Chondrocyte (in vitro differentiated cells): ENCODE measurements at regions not wholly inside any gene's neighbourhood (a gene's known extent, or its start where the extent isn't known, plus 50 kb on each side); places are given as distances from the start of the nearest gene placed in this dataset.
A peak's percentile ranks its signal among the peaks of the same experiment; 100 is the strongest.

Source experiments
- DNase-seq: peaks from one replicate; pipeline ENCODE4 v3.0.0; 2021; ENCODE audit warnings: mixed read lengths, low spot score
- H3K27ac Mint-ChIP-seq: one replicate; pipeline ENCODE4 v1.8.0; 2021; ENCODE audit warnings: mild to moderate bottlenecking, moderate library complexity, mixed read lengths; ENCODE audit not compliant: unreplicated experiment
- H3K27me3 Mint-ChIP-seq: 2 replicates; pipeline ENCODE4 v1.8.0; 2021; ENCODE audit warnings: low read depth, mixed read lengths
- H3K36me3 Mint-ChIP-seq: 2 replicates; pipeline ENCODE4 v1.8.0; 2021; ENCODE audit warnings: low read depth, mixed read lengths
- H3K4me1 Mint-ChIP-seq: 2 replicates; pipeline ENCODE4 v1.8.0; 2021; ENCODE audit warnings: low read depth, mild to moderate bottlenecking, mixed read lengths
- H3K4me3 Mint-ChIP-seq: one replicate; pipeline ENCODE4 v1.8.0; 2021; ENCODE audit warnings: mild to moderate bottlenecking, moderate library complexity, mixed read lengths; ENCODE audit not compliant: unreplicated experiment
- H3K9me3 Mint-ChIP-seq: 2 replicates; pipeline ENCODE4 v1.8.0; 2021; ENCODE audit warnings: low read depth, mixed read lengths
- CTCF ChIP-seq: fragments of 200-600 bp; sonication (generic); IDR thresholded peaks from 2 replicates; pipeline ENCODE4 v1.5.0; 2021; ENCODE audit warnings: antibody characterized with exemption, mild to moderate bottlenecking, moderate library complexity

GRCh38 chr9:16033921-16034691 is 481.3 kb downstream of the CCDC171 start:
- H3K4me1 Mint-ChIP-seq: peaks cover 57% of the 10 kb centered on the region
- DNase-seq: no peak
- H3K36me3 Mint-ChIP-seq: peaks cover 2% of the 10 kb centered on the region
- no peak for TF ChIP-seq CTCF
- peaks cover 19% of the 10 kb centered on the region for H3K9me3 Mint-ChIP-seq
- H3K27ac Mint-ChIP-seq: no peak overlapping the region
- no peak overlapping the region for H3K4me3 Mint-ChIP-seq
- H3K27me3 Mint-ChIP-seq: no peaks in the 10 kb centered on the region

- H3K4me1 Mint-ChIP-seq: peaks cover 53% of the 10 kb centered on the region
- peaks cover 2% of the 10 kb centered on the region for H3K36me3 Mint-ChIP-seq
- H3K9me3 Mint-ChIP-seq: peaks cover 14% of the 10 kb centered on the region
- no peak overlapping the region for H3K4me3 Mint-ChIP-seq
- DNase-seq: no peak
- H3K27me3 Mint-ChIP-seq: no peaks in the 10 kb centered on the region
- H3K27ac Mint-ChIP-seq: peak overlapping the region; percentile 13
- TF ChIP-seq CTCF: no peak
Measured at GRCh38 chr9:16039218-16039987, 486.6 kb downstream of the CCDC171 start.

GRCh38 chr9:16039988-16040761 is 487.3 kb downstream of the CCDC171 start:
- H3K4me1 Mint-ChIP-seq: peaks cover 57% of the 10 kb centered on the region
- no peak for TF ChIP-seq CTCF
- H3K27ac Mint-ChIP-seq: peak overlapping the region; percentile 33
- H3K4me3 Mint-ChIP-seq: no peak overlapping the region
- DNase-seq: no peak
- peaks cover 2% of the 10 kb centered on the region for H3K36me3 Mint-ChIP-seq
- peaks cover 14% of the 10 kb centered on the region for H3K9me3 Mint-ChIP-seq
- H3K27me3 Mint-ChIP-seq: no peaks in the 10 kb centered on the region

- Mint-ChIP-seq H3K4me1 (peaks cover 58% of the 10 kb centered on the region), H3K4me3 (no peak overlapping the region), H3K27ac (peak overlapping the region; percentile 82), H3K9me3 (no peaks in the 10 kb centered on the region), H3K36me3 (no peaks in the 10 kb centered on the region), H3K27me3 (no peaks in the 10 kb centered on the region)
- TF ChIP-seq CTCF: no peak
- no peak for DNase-seq
Measured at GRCh38 chr9:16043756-16044578, 491.1 kb downstream of the CCDC171 start.
